ENCODE measurements at regions not wholly inside any gene's neighbourhood (a gene's known extent, or its start where the extent isn't known, plus 50 kb on each side); places are given as distances from the start of the nearest gene placed in this dataset.

DNA sequence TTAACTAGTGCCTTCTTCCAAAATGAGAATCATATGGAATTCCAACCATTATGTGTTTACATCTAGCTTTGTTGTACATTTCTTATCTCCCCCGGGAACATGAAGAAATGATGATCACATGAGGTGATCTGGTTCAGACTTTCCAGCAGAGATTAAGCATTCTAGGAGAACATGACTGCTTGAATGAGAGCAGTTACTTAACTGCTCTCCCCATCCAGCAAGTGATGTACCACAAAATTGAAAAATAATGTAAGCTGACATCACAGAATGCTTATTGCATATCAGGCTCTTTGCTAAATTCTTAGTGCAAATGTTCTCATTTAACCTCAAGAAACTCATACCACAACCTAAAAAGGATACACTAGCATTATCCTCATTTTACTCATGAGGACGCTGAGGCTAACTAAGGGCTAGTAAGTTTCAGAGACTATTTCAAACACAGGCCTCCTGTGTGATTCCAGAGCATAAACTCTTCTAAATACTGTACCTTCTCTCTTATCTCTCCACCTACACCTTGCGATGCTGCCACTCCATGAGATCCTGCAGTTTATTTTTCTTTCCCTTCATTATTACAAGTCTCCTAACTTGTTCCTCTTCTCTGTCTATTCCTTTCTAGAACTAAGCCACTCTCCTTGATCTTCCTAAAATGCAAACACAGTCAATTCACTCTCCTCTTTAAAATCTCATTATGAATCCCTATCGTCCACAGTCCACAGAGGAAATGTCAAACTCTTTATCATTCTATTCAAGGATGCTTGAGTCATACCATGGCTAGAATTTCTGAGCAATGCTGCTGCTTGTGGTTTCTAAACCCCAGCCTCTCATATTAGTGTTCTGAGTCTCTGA is 1224.8 kb upstream of the ZEB2 start:
- no peaks in the 10 kb centered on the region for H3K4me1 ChIP-seq
- TF ChIP-seq, protein P1, sequence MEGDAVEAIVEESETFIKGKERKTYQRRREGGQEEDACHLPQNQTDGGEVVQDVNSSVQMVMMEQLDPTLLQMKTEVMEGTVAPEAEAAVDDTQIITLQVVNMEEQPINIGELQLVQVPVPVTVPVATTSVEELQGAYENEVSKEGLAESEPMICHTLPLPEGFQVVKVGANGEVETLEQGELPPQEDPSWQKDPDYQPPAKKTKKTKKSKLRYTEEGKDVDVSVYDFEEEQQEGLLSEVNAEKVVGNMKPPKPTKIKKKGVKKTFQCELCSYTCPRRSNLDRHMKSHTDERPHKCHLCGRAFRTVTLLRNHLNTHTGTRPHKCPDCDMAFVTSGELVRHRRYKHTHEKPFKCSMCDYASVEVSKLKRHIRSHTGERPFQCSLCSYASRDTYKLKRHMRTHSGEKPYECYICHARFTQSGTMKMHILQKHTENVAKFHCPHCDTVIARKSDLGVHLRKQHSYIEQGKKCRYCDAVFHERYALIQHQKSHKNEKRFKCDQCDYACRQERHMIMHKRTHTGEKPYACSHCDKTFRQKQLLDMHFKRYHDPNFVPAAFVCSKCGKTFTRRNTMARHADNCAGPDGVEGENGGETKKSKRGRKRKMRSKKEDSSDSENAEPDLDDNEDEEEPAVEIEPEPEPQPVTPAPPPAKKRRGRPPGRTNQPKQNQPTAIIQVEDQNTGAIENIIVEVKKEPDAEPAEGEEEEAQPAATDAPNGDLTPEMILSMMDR (IDR thresholded peaks at IDR 0.05), result no peak
- no peak for TF ChIP-seq POLR2A (IDR thresholded peaks at IDR 0.05)
- DNase-seq, result no peak
- H3K27ac ChIP-seq, result no peak overlapping the region
- no peaks in the 10 kb centered on the region for H3K9me3 ChIP-seq
- H3K4me3 ChIP-seq, result no peak overlapping the region
- no peaks in the 10 kb centered on the region for H3K36me3 ChIP-seq
- intact Hi-C loops (cut with DNase I; ENCODE audit: low total_unique reads), result no loop called here
- H3K27me3 ChIP-seq, result no peaks in the 10 kb centered on the region

GRCh38 chr2:145743011-145743410 is 1223.1 kb upstream of the ZEB2 start:
- intact Hi-C loops (cut with DNase I; ENCODE audit: low total_unique reads), result no loop called here
- DNase-seq, result no peak
- TF ChIP-seq, protein P1 (IDR thresholded peaks at IDR 0.05), result no peak

GRCh38 chr2:145741636-145742035 is 1221.7 kb upstream of the ZEB2 start:
- Histone ChIP-seq H3K36me3 (no peaks in the 10 kb centered on the region), H3K4me3 (no peak overlapping the region), H3K9me3 (no peaks in the 10 kb centered on the region), H3K27me3 (no peaks in the 10 kb centered on the region), H3K27ac (no peak overlapping the region), H3K4me1 (no peaks in the 10 kb centered on the region)
- no peak for TF ChIP-seq POLR2A (IDR thresholded peaks at IDR 0.05)
- TF ChIP-seq, protein P1 (IDR thresholded peaks at IDR 0.05), result no peak
- no peak for DNase-seq
- intact Hi-C loops (cut with DNase I; ENCODE audit: low total_unique reads), result no loop called here

More at GRCh38 chr2:145743011-145743410, 1223.1 kb upstream of the ZEB2 start:
- Histone ChIP-seq H3K4me1 (no peaks in the 10 kb centered on the region), H3K27ac (no peak overlapping the region), H3K4me3 (no peak overlapping the region), H3K36me3 (no peaks in the 10 kb centered on the region), H3K9me3 (no peaks in the 10 kb centered on the region), H3K27me3 (no peaks in the 10 kb centered on the region)

DNA sequence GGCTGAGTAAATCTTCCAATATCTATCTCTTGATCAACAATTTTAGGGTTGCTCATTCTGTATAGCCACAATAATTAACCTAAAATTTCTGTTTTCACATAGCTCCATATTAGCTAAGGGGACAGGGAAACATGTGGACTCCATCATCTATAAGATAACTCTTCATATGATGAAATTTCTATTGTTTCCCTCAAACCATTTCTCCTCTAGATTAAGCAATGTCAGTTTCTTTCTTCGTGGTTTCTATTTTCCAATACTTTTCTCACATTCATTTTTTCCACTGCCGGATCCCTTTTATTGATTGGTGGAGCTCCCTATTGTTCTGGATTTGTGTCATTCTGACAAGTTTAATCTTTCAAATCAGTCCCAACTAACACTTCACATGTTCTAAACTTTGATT is 1221.3 kb upstream of the ZEB2 start:
- Histone ChIP-seq H3K4me1 (no peaks in the 10 kb centered on the region), H3K27me3 (no peaks in the 10 kb centered on the region), H3K9me3 (no peaks in the 10 kb centered on the region), H3K36me3 (no peaks in the 10 kb centered on the region), H3K4me3 (no peak overlapping the region), H3K27ac (no peak overlapping the region)
- intact Hi-C loops (cut with DNase I; ENCODE audit: low total_unique reads), result no loop called here
- TF ChIP-seq POLR2A (IDR thresholded peaks at IDR 0.05), result no peak
- TF ChIP-seq, protein P1 (IDR thresholded peaks at IDR 0.05), result no peak
- no peak for DNase-seq

DNA sequence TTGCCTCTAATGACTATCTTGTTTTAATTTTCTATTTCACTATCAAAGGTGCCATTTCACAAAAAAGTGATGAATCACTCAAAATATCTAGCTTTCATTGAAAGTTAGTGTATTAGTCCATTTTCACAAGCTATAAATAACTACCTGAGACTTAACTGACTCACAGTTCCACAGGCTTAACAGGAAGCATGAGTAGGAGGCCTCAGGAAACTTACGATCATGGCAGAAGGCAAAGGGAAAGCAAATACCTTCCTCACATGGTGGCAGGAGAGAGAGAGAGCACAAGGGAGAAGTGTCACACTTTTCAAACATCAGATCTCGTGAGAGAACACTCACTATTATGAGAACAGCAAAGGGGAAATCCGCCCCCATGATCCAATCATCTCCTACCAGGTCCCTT is 1220.4 kb upstream of the ZEB2 start:
- Histone ChIP-seq H3K27me3 (no peaks in the 10 kb centered on the region), H3K4me1 (no peaks in the 10 kb centered on the region), H3K9me3 (no peaks in the 10 kb centered on the region), H3K4me3 (no peak overlapping the region), H3K27ac (no peak overlapping the region), H3K36me3 (no peaks in the 10 kb centered on the region)
- TF ChIP-seq, protein P1 (IDR thresholded peaks at IDR 0.05), result no peak
- TF ChIP-seq POLR2A (IDR thresholded peaks at IDR 0.05), result no peak
- intact Hi-C loops (cut with DNase I; ENCODE audit: low total_unique reads), result no loop called here
- DNase-seq, result no peak

Measured in uterus (tissue), 3 donors.